BE2C (cell line): ENCODE measurements at regions not wholly inside any gene's neighbourhood (a gene's known extent, or its start where the extent isn't known, plus 50 kb on each side); places are given as distances from the start of the nearest gene placed in this dataset.

Experiments used
- DNase-seq: peaks from one replicate; pipeline ENCODE4 v3.0.0-alpha.2; 2020
- H3K27me3 ChIP-seq: fragments of 250-450 bp; sonication (Bioruptor Pico); 2 replicates; pipeline ENCODE4 v1.5.1; 2020; ENCODE audit warnings: mild to moderate bottlenecking
- H3K36me3 ChIP-seq: fragments of 250-450 bp; sonication (Bioruptor Pico); 2 replicates; pipeline ENCODE4 v1.5.1; 2020; ENCODE audit warnings: mild to moderate bottlenecking
- H3K4me1 ChIP-seq: fragments of 250-450 bp; sonication (Bioruptor Pico); 2 replicates; pipeline ENCODE4 v1.5.1; 2020
- H3K4me3 ChIP-seq: 2 replicates; pipeline ENCODE4 v1.5.1; 2011; ENCODE audit warnings: low read depth, low read length
- H3K9me3 ChIP-seq: fragments of 250-450 bp; sonication (Bioruptor Pico); 2 replicates; pipeline ENCODE4 v1.5.1; 2020
- TF ChIP-seq, protein P1 (sequence below): IDR thresholded peaks from 2 replicates; pipeline ENCODE4 v1.5.1; 2012; ENCODE audit warnings: mild to moderate bottlenecking, low read depth, low read length

GRCh38 chr3:194042927-194043326 lies 93.0 kb upstream of the HES1 start:
- no peak overlapping the region for H3K4me3 ChIP-seq
- H3K36me3 ChIP-seq, result no peaks in the 10 kb centered on the region
- H3K4me1 ChIP-seq, result no peaks in the 10 kb centered on the region; the same call in 1 of the 2 replicates
- DNase-seq, result no peak
- no peaks in the 10 kb centered on the region for H3K9me3 ChIP-seq
- TF ChIP-seq, protein P1, sequence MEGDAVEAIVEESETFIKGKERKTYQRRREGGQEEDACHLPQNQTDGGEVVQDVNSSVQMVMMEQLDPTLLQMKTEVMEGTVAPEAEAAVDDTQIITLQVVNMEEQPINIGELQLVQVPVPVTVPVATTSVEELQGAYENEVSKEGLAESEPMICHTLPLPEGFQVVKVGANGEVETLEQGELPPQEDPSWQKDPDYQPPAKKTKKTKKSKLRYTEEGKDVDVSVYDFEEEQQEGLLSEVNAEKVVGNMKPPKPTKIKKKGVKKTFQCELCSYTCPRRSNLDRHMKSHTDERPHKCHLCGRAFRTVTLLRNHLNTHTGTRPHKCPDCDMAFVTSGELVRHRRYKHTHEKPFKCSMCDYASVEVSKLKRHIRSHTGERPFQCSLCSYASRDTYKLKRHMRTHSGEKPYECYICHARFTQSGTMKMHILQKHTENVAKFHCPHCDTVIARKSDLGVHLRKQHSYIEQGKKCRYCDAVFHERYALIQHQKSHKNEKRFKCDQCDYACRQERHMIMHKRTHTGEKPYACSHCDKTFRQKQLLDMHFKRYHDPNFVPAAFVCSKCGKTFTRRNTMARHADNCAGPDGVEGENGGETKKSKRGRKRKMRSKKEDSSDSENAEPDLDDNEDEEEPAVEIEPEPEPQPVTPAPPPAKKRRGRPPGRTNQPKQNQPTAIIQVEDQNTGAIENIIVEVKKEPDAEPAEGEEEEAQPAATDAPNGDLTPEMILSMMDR, result no peak
- no peaks in the 10 kb centered on the region for H3K27me3 ChIP-seq

DNA sequence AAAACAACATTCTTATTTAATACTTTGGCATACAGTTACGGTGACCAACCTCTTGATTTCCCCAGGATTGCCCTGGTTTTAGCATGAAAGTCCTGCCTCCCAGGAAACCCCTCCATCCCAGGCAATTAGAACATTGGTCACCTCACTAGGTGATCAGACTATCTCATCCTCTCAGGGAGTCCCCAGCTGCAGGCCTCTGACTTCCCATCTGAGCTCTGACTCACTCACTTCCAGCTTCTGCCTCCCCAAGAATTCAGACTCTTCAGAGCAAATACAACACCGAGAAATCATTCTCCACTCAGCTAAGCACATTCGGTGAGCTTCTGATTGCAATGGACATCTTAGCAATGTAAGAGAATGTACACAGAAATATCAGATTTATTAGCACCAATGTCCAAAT lies 92.4 kb upstream of the HES1 start:
- TF ChIP-seq, protein P1, result no peak
- no peaks in the 10 kb centered on the region; the same call in 1 of the 2 replicates for H3K4me1 ChIP-seq
- DNase-seq, result no peak

GRCh38 chr3:194045289-194045688 lies 90.7 kb upstream of the HES1 start:
- H3K9me3 ChIP-seq, result no peaks in the 10 kb centered on the region; the same call in 1 of the 2 replicates
- no peaks in the 10 kb centered on the region; the same call in 1 of the 2 replicates for H3K4me1 ChIP-seq
- TF ChIP-seq, protein P1, result no peak
- no peaks in the 10 kb centered on the region for H3K36me3 ChIP-seq
- DNase-seq, result no peak
- no peaks in the 10 kb centered on the region for H3K27me3 ChIP-seq
- H3K4me3 ChIP-seq, result no peak overlapping the region

More for the DNA sequence above, 92.4 kb upstream of the HES1 start:
- no peaks in the 10 kb centered on the region for H3K27me3 ChIP-seq
- no peaks in the 10 kb centered on the region for H3K9me3 ChIP-seq
- no peak overlapping the region for H3K4me3 ChIP-seq
- no peaks in the 10 kb centered on the region for H3K36me3 ChIP-seq

DNA sequence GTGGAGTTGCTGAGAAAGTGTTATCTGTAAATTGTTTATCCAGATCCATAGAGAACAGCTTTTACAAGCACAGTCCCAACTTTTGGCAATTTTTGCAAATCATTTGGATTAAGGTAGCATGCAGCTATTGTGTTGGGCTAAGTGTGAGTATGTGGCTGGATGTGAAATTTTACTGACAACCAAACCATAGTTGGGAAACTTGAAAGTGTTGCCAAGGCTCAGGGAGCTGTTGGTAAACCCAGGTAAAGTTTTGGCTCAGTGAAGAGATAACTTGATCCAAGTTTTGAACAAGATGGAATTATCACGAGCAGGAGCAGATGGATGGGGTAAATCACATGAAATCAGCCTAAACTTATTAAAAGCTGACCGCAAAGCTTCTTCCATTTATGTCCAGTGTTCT lies 90.0 kb upstream of the HES1 start:
- H3K4me3 ChIP-seq, result no peak overlapping the region
- H3K4me1 ChIP-seq, result no peaks in the 10 kb centered on the region; the same call in 1 of the 2 replicates
- H3K9me3 ChIP-seq, result no peaks in the 10 kb centered on the region; the same call in 1 of the 2 replicates
- H3K27me3 ChIP-seq, result no peaks in the 10 kb centered on the region
- no peaks in the 10 kb centered on the region for H3K36me3 ChIP-seq
- DNase-seq, result no peak
- TF ChIP-seq, protein P1, result no peak

GRCh38 chr3:194046531-194046930 lies 89.4 kb upstream of the HES1 start:
- DNase-seq, result no peak
- Histone ChIP-seq H3K27me3 (no peaks in the 10 kb centered on the region), H3K36me3 (no peaks in the 10 kb centered on the region)

GRCh38 chr3:194046995-194047645 lies 88.8 kb upstream of the HES1 start:
- peak; percentile 46 for DNase-seq
- Histone ChIP-seq H3K36me3 (no peaks in the 10 kb centered on the region), H3K4me1 (no peaks in the 10 kb centered on the region; the same call in 1 of the 2 replicates), H3K9me3 (no peaks in the 10 kb centered on the region; the same call in 1 of the 2 replicates), H3K27me3 (no peaks in the 10 kb centered on the region), H3K4me3 (no peak overlapping the region)
- TF ChIP-seq, protein P1, result no peak

More at GRCh38 chr3:194046531-194046930, 89.4 kb upstream of the HES1 start:
- Histone ChIP-seq H3K9me3 (no peaks in the 10 kb centered on the region; the same call in 1 of the 2 replicates), H3K4me1 (no peaks in the 10 kb centered on the region; the same call in 1 of the 2 replicates), H3K4me3 (no peak overlapping the region)
- TF ChIP-seq, protein P1, result no peak
